ENCODE measurements at regions not wholly inside any gene's neighbourhood (a gene's known extent, or its start where the extent isn't known, plus 50 kb on each side); places are given as distances from the start of the nearest gene placed in this dataset.

GRCh38 chr6:127019828-127020227 lies 98.6 kb upstream of the RSPO3 start:
- no peak for DNase-seq

- DNase-seq: peak; percentile 84
Measured at GRCh38 chr6:127022302-127022701, 96.2 kb upstream of the RSPO3 start.

GRCh38 chr6:127023001-127023778 lies 95.3 kb upstream of the RSPO3 start:
- no peak for DNase-seq

GRCh38 chr6:127026247-127026646 lies 92.2 kb upstream of the RSPO3 start:
- DNase-seq: no peak

GRCh38 chr6:127030111-127030510 lies 88.4 kb upstream of the RSPO3 start:
- DNase-seq: no peak

- DNase-seq: no peak
Measured at GRCh38 chr6:127030836-127031235, 87.6 kb upstream of the RSPO3 start.

GRCh38 chr6:127031511-127031910 lies 87.0 kb upstream of the RSPO3 start:
- DNase-seq: no peak

- no peak for DNase-seq
Measured at GRCh38 chr6:127032971-127033370, 85.5 kb upstream of the RSPO3 start.

- DNase-seq: no peak
Measured at GRCh38 chr6:127051571-127052260, 66.8 kb upstream of the RSPO3 start.

GRCh38 chr6:127053032-127053874 lies 65.2 kb upstream of the RSPO3 start:
- DNase-seq: no peak

- no peak for DNase-seq
Measured at GRCh38 chr6:127053875-127054235, 64.6 kb upstream of the RSPO3 start.

GRCh38 chr6:127058027-127058426 lies 60.4 kb upstream of the RSPO3 start:
- no peak for DNase-seq

- no peak for DNase-seq
Measured at GRCh38 chr6:127058936-127059335, 59.5 kb upstream of the RSPO3 start.

Measured in DMS153 (cell line).